ENCODE measurements at regions not wholly inside any gene's neighbourhood (a gene's known extent, or its start where the extent isn't known, plus 50 kb on each side); places are given as distances from the start of the nearest gene placed in this dataset.
"Not testable (repeated sequence)": the region's sequence is repeated elsewhere in the genome, so short reads cannot be mapped to it uniquely, and the experiment has no call there.

- Mint-ChIP-seq H3K9me3 (peaks cover 3% of the 10 kb centered on the region), H3K27me3 (no peaks in the 10 kb centered on the region), H3K4me3 (no peak overlapping the region), H3K36me3 (ENCODE audit: low read depth) (no peaks in the 10 kb centered on the region), H3K4me1 (no peaks in the 10 kb centered on the region), H3K27ac (no peak overlapping the region)
- ChIA-PET CTCF (no interaction called here), POLR2A (no interaction called here)
- no peak for DNase-seq
Measured at GRCh38 chr18:10088734-10089133, 174.9 kb downstream of the VAPA start.

DNA sequence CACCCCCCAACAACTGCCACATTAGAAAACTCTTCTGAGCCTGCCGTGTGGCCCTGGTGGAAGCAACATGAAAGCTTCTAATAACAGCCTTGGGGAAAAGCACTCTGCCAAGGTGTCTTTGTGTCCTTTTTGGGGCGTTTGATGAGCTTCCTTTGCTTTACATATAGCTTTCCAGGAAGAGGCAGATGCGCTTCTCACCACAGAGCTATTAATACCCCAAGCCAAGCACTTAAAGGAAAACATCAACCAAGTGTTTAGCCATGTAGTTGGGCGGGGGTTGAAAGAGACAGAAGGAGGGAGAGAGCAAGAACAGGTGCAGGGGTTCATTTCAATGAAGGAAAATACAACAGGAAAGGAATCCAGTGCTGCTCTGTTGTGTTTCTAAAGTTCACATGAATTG lies 176.1 kb downstream of the VAPA start:
- ChIA-PET CTCF (no interaction called here), POLR2A (no interaction called here)

DNA sequence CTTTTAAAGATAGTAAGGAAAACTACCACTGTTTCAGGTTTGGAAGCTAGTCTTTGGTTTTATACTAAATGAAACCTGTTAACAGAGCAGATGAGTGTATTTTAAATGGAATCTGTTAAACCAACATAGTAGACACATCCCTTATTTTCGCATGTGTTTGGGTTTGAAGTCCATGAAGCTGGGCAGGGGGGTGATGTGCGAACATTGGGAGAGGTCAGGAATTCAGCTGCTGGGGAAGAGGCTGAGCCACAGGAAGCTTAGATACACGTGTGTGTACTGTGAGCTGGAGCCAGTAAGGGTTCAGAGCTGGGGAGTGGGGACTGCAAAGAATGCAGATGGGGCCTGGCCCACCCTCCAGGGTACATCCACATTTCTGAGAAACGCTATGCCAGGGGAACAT lies 176.9 kb downstream of the VAPA start:
- Mint-ChIP-seq H3K9me3 (no peaks in the 10 kb centered on the region), H3K4me1 (no peaks in the 10 kb centered on the region), H3K27ac (no peak overlapping the region), H3K4me3 (no peak overlapping the region), H3K27me3 (no peaks in the 10 kb centered on the region), H3K36me3 (ENCODE audit: low read depth) (no peaks in the 10 kb centered on the region)
- no peak for DNase-seq
- CTCF ChIA-PET, result no interaction called here
- POLR2A ChIA-PET, result no interaction called here

More for the DNA sequence above, 176.1 kb downstream of the VAPA start:
- Mint-ChIP-seq H3K36me3 (ENCODE audit: low read depth) (no peaks in the 10 kb centered on the region), H3K9me3 (no peaks in the 10 kb centered on the region), H3K27ac (no peak overlapping the region), H3K4me1 (no peaks in the 10 kb centered on the region), H3K27me3 (no peaks in the 10 kb centered on the region), H3K4me3 (no peak overlapping the region)
- DNase-seq, result no peak

DNA sequence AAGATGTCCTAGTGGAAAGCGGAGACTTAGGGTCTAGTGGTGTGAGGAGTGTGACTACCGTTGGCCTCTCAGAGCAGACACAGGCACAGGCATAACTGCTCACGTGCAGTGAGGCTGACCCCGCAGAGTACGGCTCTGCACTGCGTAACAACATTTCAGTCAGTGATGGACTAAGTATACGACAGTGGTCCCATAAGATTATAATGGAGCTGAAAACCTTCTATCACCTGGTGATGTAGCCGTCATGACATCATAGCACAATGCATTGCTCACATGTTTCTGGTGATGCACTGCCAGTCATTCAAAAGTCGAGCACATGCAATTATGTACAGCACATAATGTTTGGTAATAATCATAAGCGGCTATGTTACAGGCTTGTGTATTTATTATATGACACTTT lies 179.6 kb downstream of the VAPA start:
- Mint-ChIP-seq H3K27ac (no peak overlapping the region), H3K36me3 (ENCODE audit: low read depth) (no peaks in the 10 kb centered on the region), H3K4me3 (no peak overlapping the region), H3K9me3 (no peaks in the 10 kb centered on the region), H3K27me3 (no peaks in the 10 kb centered on the region), H3K4me1 (no peaks in the 10 kb centered on the region)
- POLR2A ChIA-PET, result no interaction called here
- no peak for DNase-seq
- CTCF ChIA-PET, result no interaction called here

DNA sequence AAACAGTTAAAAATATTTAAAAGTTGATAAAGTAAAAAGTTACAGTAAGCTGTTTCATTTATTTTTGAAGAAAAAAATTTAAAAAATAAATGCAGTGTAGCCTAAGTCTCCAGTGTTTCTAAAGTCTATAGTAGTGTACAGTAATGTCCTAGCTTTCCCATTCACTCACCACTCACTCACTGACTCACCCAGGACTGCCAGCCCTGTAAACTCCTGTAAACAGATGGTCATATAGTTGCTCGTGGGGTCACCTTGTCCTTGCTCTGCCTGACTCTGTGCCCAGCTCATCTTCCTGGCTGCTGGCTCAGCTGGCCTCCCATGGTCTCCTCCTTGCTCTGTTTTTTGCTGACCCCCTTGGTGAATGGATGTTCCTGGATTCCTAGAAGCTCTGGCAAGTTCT lies 180.3 kb downstream of the VAPA start:
- Mint-ChIP-seq H3K4me1 (no peaks in the 10 kb centered on the region), H3K36me3 (ENCODE audit: low read depth) (no peaks in the 10 kb centered on the region), H3K27ac (no peak overlapping the region), H3K27me3 (no peaks in the 10 kb centered on the region), H3K4me3 (no peak overlapping the region), H3K9me3 (no peaks in the 10 kb centered on the region)
- ChIA-PET CTCF (no interaction called here), POLR2A (no interaction called here)
- no peak for DNase-seq

DNA sequence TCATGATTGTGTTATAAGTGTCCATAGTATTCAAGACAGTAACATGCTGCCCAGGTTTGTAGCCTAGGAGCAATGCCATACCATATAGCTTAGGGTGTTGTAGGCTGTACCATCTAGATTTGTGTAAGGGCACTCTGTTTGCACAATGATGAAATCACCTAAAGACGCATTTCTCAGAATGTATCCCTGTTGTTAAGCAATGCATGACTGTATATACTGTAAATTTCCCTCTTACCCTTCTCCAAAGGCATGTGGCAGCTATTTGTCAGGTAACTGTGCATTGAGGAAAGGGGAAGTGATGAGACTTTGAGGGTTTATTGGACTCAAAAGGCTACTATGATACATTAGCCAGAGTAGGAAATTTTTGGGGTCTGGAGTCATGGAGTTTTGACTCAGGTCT lies 180.8 kb downstream of the VAPA start:
- ChIA-PET POLR2A (no interaction called here), CTCF (no interaction called here)
- Mint-ChIP-seq H3K4me1 (no peaks in the 10 kb centered on the region), H3K9me3 (no peaks in the 10 kb centered on the region), H3K27ac (no peak overlapping the region), H3K36me3 (ENCODE audit: low read depth) (no peaks in the 10 kb centered on the region), H3K4me3 (no peak overlapping the region), H3K27me3 (no peaks in the 10 kb centered on the region)
- DNase-seq, result no peak

DNA sequence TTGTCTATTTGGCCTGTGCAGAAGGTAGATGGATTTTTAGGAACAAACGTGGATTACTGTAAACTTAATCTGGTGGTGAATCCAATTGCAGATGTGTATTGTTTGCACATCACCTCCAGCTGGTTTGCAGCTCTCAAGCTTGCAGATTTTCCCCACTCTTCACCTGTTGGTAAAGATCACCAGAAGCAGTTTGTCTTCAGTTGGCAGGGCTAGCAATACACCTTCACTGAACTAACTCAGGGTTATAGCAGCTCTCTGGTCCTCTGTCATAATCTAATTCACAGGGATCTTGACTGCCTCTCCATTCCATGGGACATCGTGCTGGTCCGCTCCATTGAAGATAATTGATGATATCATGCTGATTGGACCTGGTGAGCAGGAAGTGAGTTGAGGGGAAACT lies 181.5 kb downstream of the VAPA start:
- POLR2A ChIA-PET, result no interaction called here
- Mint-ChIP-seq H3K4me3 (no peak overlapping the region), H3K36me3 (ENCODE audit: low read depth) (no peaks in the 10 kb centered on the region), H3K4me1 (no peaks in the 10 kb centered on the region), H3K27me3 (no peaks in the 10 kb centered on the region), H3K27ac (no peak overlapping the region), H3K9me3 (no peaks in the 10 kb centered on the region)
- no peak for DNase-seq
- CTCF ChIA-PET, result no interaction called here

- no peaks in the 10 kb centered on the region for H3K9me3 Mint-ChIP-seq
- no peak for DNase-seq
- CTCF ChIA-PET, result no interaction called here
- no peaks in the 10 kb centered on the region for H3K4me1 Mint-ChIP-seq
- H3K27ac Mint-ChIP-seq, result no peak overlapping the region
- H3K36me3 Mint-ChIP-seq (ENCODE audit: low read depth), result no peaks in the 10 kb centered on the region
- no peak overlapping the region for H3K4me3 Mint-ChIP-seq
- H3K27me3 Mint-ChIP-seq, result no peaks in the 10 kb centered on the region
- POLR2A ChIA-PET, result no interaction called here
Measured at GRCh38 chr18:10099539-10100140, 185.8 kb downstream of the VAPA start.

DNA sequence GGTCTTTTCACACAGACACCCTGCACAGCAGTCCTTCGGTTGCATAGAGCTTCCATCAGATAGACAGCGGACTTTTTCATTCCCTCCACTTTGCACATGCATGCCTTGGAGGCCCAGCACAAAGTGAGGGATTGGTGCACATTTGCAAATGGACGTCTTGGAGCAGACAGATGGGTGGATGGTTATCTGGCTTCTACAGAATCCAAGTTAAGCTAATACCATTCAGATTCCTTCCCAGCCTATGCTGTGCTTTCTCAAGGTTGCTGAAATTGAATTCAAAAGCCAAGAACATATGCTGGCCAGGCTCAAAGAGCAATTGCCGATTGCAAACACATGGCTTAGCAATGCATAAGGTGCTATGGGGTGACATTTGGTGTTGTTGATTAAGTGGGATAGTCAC lies 186.4 kb downstream of the VAPA start:
- POLR2A ChIA-PET, result no interaction called here
- H3K4me1 Mint-ChIP-seq, result no peaks in the 10 kb centered on the region
- H3K36me3 Mint-ChIP-seq (ENCODE audit: low read depth), result no peaks in the 10 kb centered on the region
- peaks cover under 1% of the 10 kb centered on the region for H3K9me3 Mint-ChIP-seq
- H3K27me3 Mint-ChIP-seq, result peaks cover under 1% of the 10 kb centered on the region
- CTCF ChIA-PET, result no interaction called here
- no peak overlapping the region for H3K27ac Mint-ChIP-seq
- no peak overlapping the region for H3K4me3 Mint-ChIP-seq
- no peak for DNase-seq

GRCh38 chr18:10100941-10101701 lies 187.3 kb downstream of the VAPA start:
- Mint-ChIP-seq H3K27me3 (peaks cover 2% of the 10 kb centered on the region), H3K9me3 (peaks cover 2% of the 10 kb centered on the region), H3K4me1 (no peaks in the 10 kb centered on the region), H3K36me3 (ENCODE audit: low read depth) (no peaks in the 10 kb centered on the region), H3K27ac (no peak overlapping the region), H3K4me3 (no peak overlapping the region)
- DNase-seq, result no peak
- ChIA-PET CTCF (no interaction called here), POLR2A (no interaction called here)

GRCh38 chr18:10101729-10102128 lies 187.9 kb downstream of the VAPA start:
- H3K4me1 Mint-ChIP-seq, result no peaks in the 10 kb centered on the region
- CTCF ChIA-PET, result no interaction called here
- no peak overlapping the region for H3K4me3 Mint-ChIP-seq
- no peak overlapping the region for H3K27ac Mint-ChIP-seq
- H3K36me3 Mint-ChIP-seq (ENCODE audit: low read depth), result no peaks in the 10 kb centered on the region
- DNase-seq, result no peak
- POLR2A ChIA-PET, result no interaction called here
- H3K27me3 Mint-ChIP-seq, result peaks cover 2% of the 10 kb centered on the region
- H3K9me3 Mint-ChIP-seq, result peaks cover 2% of the 10 kb centered on the region

GRCh38 chr18:10105118-10105517 lies 191.3 kb downstream of the VAPA start:
- H3K27me3 Mint-ChIP-seq, POLR2A ChIA-PET, H3K4me1 Mint-ChIP-seq: not testable (repeated sequence)

GRCh38 chr18:10111191-10111590 lies 197.4 kb downstream of the VAPA start:
- POLR2A ChIA-PET, result no interaction called here

More at GRCh38 chr18:10105118-10105517, 191.3 kb downstream of the VAPA start:
- H3K4me3 Mint-ChIP-seq; CTCF ChIA-PET; DNase-seq; H3K27ac Mint-ChIP-seq; H3K36me3 Mint-ChIP-seq (ENCODE audit: low read depth); H3K9me3 Mint-ChIP-seq: not testable (repeated sequence)

DNA sequence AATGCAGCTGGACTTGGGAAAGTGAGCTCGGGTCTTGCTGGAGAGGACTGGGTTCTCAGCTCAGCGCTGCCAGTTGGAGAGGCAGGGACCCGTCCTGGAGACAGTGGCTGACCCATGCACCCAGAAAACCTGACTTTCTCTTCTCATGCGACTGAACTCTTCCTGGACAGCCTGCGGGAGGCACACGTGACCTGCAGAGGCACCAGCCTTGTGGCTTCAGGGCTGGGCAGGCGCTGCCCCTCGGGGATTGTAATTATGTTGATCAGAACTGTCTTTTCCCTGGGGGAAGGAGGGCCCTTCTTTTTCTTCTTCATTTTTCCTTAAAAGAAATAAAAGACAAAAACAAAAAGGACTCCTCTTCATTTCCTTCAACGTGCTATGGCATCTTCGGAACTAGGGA lies 198.1 kb downstream of the VAPA start:
- no peaks in the 10 kb centered on the region for H3K36me3 Mint-ChIP-seq (ENCODE audit: low read depth)
- no peaks in the 10 kb centered on the region for H3K9me3 Mint-ChIP-seq
- CTCF ChIA-PET, result no interaction called here
- H3K27ac Mint-ChIP-seq, result no peak overlapping the region
- POLR2A ChIA-PET, result no interaction called here
- H3K4me3 Mint-ChIP-seq, result no peak overlapping the region
- no peaks in the 10 kb centered on the region for H3K4me1 Mint-ChIP-seq
- no peak for DNase-seq
- peaks cover 15% of the 10 kb centered on the region for H3K27me3 Mint-ChIP-seq

More at GRCh38 chr18:10111191-10111590, 197.4 kb downstream of the VAPA start:
- H3K9me3 Mint-ChIP-seq, result no peaks in the 10 kb centered on the region
- H3K4me1 Mint-ChIP-seq, result no peaks in the 10 kb centered on the region
- H3K27me3 Mint-ChIP-seq, result peaks cover 13% of the 10 kb centered on the region
- no peak overlapping the region for H3K4me3 Mint-ChIP-seq
- H3K27ac Mint-ChIP-seq, result no peak overlapping the region
- H3K36me3 Mint-ChIP-seq (ENCODE audit: low read depth), result no peaks in the 10 kb centered on the region
- no peak for DNase-seq
- CTCF ChIA-PET, result no interaction called here
